ENCODE measurements at regions not wholly inside any gene's neighbourhood (a gene's known extent, or its start where the extent isn't known, plus 50 kb on each side); places are given as distances from the start of the nearest gene placed in this dataset.

DNA sequence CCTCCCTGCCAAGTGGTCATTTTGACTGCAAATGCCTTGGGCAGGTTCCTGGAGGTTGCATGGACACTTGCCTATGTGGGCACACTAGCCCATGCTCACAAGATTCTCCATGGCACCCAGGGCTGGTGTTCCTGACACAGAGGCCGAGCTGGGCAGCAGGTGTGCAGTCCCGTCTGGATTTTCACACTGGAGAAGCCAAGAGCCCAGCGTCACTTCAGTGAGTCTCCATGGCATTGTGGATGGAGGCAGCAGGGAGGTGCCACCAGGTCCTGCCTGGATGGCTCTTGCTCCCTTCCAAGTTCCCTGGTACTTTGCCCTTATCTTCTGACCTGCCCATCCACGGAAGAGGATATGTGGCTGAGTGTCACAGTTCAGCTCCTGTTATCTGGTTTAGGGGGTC lies 63.7 kb upstream of the PLCL2 start:
- TF ChIP-seq, protein P1, sequence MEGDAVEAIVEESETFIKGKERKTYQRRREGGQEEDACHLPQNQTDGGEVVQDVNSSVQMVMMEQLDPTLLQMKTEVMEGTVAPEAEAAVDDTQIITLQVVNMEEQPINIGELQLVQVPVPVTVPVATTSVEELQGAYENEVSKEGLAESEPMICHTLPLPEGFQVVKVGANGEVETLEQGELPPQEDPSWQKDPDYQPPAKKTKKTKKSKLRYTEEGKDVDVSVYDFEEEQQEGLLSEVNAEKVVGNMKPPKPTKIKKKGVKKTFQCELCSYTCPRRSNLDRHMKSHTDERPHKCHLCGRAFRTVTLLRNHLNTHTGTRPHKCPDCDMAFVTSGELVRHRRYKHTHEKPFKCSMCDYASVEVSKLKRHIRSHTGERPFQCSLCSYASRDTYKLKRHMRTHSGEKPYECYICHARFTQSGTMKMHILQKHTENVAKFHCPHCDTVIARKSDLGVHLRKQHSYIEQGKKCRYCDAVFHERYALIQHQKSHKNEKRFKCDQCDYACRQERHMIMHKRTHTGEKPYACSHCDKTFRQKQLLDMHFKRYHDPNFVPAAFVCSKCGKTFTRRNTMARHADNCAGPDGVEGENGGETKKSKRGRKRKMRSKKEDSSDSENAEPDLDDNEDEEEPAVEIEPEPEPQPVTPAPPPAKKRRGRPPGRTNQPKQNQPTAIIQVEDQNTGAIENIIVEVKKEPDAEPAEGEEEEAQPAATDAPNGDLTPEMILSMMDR (IDR thresholded peaks at IDR 0.05 in 4 of 5, conservative IDR thresholded peaks at IDR 0.05 in 1 of 5), result no peak
- TF ChIP-seq POLR2A (IDR thresholded peaks at IDR 0.05), result no peak
